ENCODE measurements at regions not wholly inside any gene's neighbourhood (a gene's known extent, or its start where the extent isn't known, plus 50 kb on each side); places are given as distances from the start of the nearest gene placed in this dataset.

GRCh38 chr22:44625421-44625760 lies 76.6 kb upstream of the PRR5 start:
- H3K27ac ChIP-seq (ENCODE audit: low read depth in 1 of 2, low read length in 2 of 2), result no peak overlapping the region
- no peak for DNase-seq
- WGBS, 2 donors, result 78 to 81% methylated on average over 7 of the region's 7 CpGs
- intact Hi-C loops (cut with DNase I), result loop anchor here (2.0 to 5.0 kb wide), 2 partner anchors 545 to 1238 kb away; no protein-coding TSS in a partner anchor
- H3K36me3 ChIP-seq (ENCODE audit: control insufficient read depth in 1 of 2, insufficient read depth in 2 of 2, low read length in 1 of 2), result no peaks in the 10 kb centered on the region
- H3K4me3 ChIP-seq (ENCODE audit: low read length in 2 of 2), result no peak overlapping the region
- no peak for ATAC-seq (ENCODE audit: low FRiP score)
- no peaks in the 10 kb centered on the region for H3K9me3 ChIP-seq (ENCODE audit: control insufficient read depth, low read length)
- H3K4me1 ChIP-seq (ENCODE audit: control insufficient read depth in 1 of 2, insufficient read depth in 2 of 2, low read length in 2 of 2), result no peaks in the 10 kb centered on the region
- no peaks in the 10 kb centered on the region for H3K27me3 ChIP-seq (ENCODE audit: control insufficient read depth in 1 of 2, insufficient read depth in 2 of 2, low read length in 1 of 2)

DNA sequence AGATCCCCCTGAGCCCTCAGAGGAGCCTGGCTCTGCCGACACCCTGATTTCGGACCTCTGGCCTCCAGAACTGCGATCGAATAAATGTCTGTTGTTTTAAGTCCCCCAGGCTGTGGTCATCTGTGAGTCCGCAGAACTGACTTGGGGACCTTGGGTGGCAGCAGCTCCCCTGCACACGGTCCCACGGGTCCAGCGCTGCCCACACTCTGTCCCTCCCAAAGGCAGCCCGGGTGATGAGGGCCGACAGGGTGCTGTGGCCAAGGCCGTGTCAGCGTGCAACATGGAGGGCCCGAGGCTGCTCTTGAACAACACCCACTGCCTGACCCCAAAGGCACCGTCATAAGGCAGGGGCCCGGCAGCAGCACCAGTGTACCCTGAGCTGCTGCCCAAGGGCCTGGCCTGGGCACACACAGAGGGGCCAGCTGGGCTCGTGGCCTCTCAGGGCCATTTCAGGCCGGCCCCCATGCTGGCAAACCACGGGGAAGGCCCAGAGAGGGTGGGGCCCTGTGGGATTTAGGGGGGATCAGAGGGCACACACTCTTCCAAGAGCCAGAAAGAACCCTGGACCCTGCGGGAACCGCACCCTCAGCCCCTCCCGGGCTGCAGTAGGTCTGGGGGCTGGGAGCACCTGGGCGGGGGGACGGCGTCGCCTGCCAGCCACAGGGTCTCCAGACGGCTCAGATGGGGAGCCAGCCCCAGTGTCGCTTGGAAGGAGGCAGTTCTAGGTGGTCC lies 77.1 kb upstream of the PRR5 start:
- Histone ChIP-seq H3K27me3 (ENCODE audit: control insufficient read depth in 1 of 2, insufficient read depth in 2 of 2, low read length in 1 of 2) (no peaks in the 10 kb centered on the region), H3K9me3 (ENCODE audit: control insufficient read depth, low read length) (no peaks in the 10 kb centered on the region), H3K4me3 (ENCODE audit: low read length in 2 of 2) (no peak overlapping the region), H3K36me3 (ENCODE audit: control insufficient read depth in 1 of 2, insufficient read depth in 2 of 2, low read length in 1 of 2) (no peaks in the 10 kb centered on the region), H3K4me1 (ENCODE audit: control insufficient read depth in 1 of 2, insufficient read depth in 2 of 2, low read length in 2 of 2) (no peaks in the 10 kb centered on the region), H3K27ac (ENCODE audit: low read depth in 1 of 2, low read length in 2 of 2) (no peak overlapping the region)
- DNase-seq (peak in 1 of 2 donors; percentile 72), ATAC-seq (ENCODE audit: low FRiP score) (no peak)
- intact Hi-C loops (cut with DNase I), result loop anchor here (2.0 to 5.0 kb wide), 2 partner anchors 544 to 1238 kb away; no protein-coding TSS in a partner anchor
- 80 to 83% methylated on average over 27 of the region's 27 CpGs for WGBS, 2 donors

GRCh38 chr22:44623771-44624510 lies 78.1 kb upstream of the PRR5 start:
- intact Hi-C loops (cut with DNase I), result loop anchor here in 1 of 2 donors (2.0 kb wide), 1 partner anchor 543 kb away; no protein-coding TSS in a partner anchor
- ATAC-seq (ENCODE audit: low FRiP score) (no peak), DNase-seq (peak in 1 of 2 donors; percentile 62)
- H3K36me3 ChIP-seq (ENCODE audit: control insufficient read depth in 1 of 2, insufficient read depth in 2 of 2, low read length in 1 of 2), result no peaks in the 10 kb centered on the region
- H3K27me3 ChIP-seq (ENCODE audit: control insufficient read depth in 1 of 2, insufficient read depth in 2 of 2, low read length in 1 of 2), result no peaks in the 10 kb centered on the region
- H3K4me1 ChIP-seq (ENCODE audit: control insufficient read depth in 1 of 2, insufficient read depth in 2 of 2, low read length in 2 of 2), result no peaks in the 10 kb centered on the region
- no peaks in the 10 kb centered on the region for H3K9me3 ChIP-seq (ENCODE audit: control insufficient read depth, low read length)
- WGBS, 2 donors, result 45 to 46% methylated on average over 24 of the region's 24 CpGs
- H3K27ac ChIP-seq (ENCODE audit: low read depth in 1 of 2, low read length in 2 of 2), result no peak overlapping the region
- H3K4me3 ChIP-seq (ENCODE audit: low read length in 2 of 2), result no peak overlapping the region

DNA sequence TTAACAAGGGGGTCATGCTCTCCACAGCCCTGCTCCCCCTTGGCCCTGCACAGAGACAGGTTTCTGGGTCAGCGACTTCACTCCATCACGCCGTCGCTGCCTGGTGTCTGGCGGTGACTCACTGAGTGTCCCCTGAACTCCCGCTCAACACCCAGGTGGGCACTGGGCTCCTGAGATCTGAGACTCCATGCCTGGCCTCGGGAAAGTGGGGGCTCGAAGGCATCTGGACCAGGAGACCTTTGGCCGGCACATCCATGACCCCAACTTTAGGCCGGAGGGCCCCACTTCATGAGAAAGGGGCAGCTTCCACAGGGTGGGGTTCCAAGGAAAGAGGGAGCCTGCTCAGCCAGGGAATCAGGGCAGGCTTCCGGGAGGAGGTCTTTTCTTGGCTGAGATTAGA lies 79.3 kb upstream of the PRR5 start:
- Histone ChIP-seq H3K27ac (ENCODE audit: low read depth in 1 of 2, low read length in 2 of 2) (no peak overlapping the region), H3K4me1 (ENCODE audit: control insufficient read depth in 1 of 2, insufficient read depth in 2 of 2, low read length in 2 of 2) (no peaks in the 10 kb centered on the region), H3K27me3 (ENCODE audit: control insufficient read depth in 1 of 2, insufficient read depth in 2 of 2, low read length in 1 of 2) (no peaks in the 10 kb centered on the region), H3K9me3 (ENCODE audit: control insufficient read depth, low read length) (no peaks in the 10 kb centered on the region), H3K4me3 (ENCODE audit: low read length in 2 of 2) (no peak overlapping the region), H3K36me3 (ENCODE audit: control insufficient read depth in 1 of 2, insufficient read depth in 2 of 2, low read length in 1 of 2) (no peaks in the 10 kb centered on the region)
- ATAC-seq (ENCODE audit: low FRiP score) (no peak), DNase-seq (peak in 1 of 2 donors; percentile 60)
- 65 to 71% methylated on average over 11 of the region's 11 CpGs for WGBS, 2 donors
- intact Hi-C loops (cut with DNase I), result no loop called here

GRCh38 chr22:44622147-44622427 lies 79.9 kb upstream of the PRR5 start:
- H3K27me3 ChIP-seq (ENCODE audit: control insufficient read depth in 1 of 2, insufficient read depth in 2 of 2, low read length in 1 of 2), result no peaks in the 10 kb centered on the region
- WGBS, 2 donors, result 17 to 28% methylated on average over 4 to 8 of the region's 8 CpGs

DNA sequence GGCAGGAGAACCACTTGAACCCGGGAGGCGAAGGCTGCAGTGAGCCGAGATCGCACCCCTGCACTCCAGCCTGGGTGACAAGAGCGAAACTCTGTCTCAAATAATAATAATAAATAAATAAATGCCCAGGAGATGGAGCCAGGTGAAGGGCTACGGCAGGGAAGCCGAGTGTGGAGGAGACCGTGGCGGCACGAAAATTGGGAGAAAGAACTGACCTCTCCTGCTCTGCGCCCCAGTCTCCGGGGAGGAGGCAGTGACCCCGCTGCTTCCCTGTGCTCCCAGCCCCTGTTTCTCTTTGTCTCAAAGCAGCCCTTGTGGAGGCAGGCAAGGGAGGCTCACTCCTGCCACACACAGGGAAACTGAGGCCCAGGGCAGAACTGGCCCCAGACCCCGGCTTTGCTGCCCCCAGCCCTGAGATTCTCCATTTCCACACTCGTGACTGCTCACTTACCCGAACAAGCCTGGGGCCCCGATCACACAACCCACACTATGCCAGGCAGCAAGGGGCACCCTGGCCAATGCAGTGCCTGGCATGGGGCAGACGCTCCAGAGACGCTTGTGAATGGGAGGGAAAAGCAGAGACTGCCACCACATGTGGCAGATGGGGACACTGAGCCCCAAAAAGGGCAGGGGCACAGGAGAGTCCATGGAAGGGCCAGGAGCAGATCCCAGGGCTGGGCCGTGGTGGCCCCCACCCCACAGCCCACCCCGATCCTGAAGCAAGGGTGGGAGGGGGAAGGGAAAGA lies 80.4 kb upstream of the PRR5 start:
- H3K27me3 ChIP-seq (ENCODE audit: control insufficient read depth in 1 of 2, insufficient read depth in 2 of 2, low read length in 1 of 2), result no peaks in the 10 kb centered on the region
- intact Hi-C loops (cut with DNase I), result no loop called here
- no peak overlapping the region for H3K4me3 ChIP-seq (ENCODE audit: low read length in 2 of 2)
- DNase-seq, result peak in 1 of 2 donors; percentile 49
- 79 to 81% methylated on average over 20 to 21 of the region's 21 CpGs for WGBS, 2 donors
- H3K9me3 ChIP-seq (ENCODE audit: control insufficient read depth, low read length), result no peaks in the 10 kb centered on the region
- H3K36me3 ChIP-seq (ENCODE audit: control insufficient read depth in 1 of 2, insufficient read depth in 2 of 2, low read length in 1 of 2), result no peaks in the 10 kb centered on the region
- H3K27ac ChIP-seq (ENCODE audit: low read depth in 1 of 2, low read length in 2 of 2), result no peak overlapping the region
- no peak for ATAC-seq (ENCODE audit: low FRiP score)
- no peaks in the 10 kb centered on the region for H3K4me1 ChIP-seq (ENCODE audit: control insufficient read depth in 1 of 2, insufficient read depth in 2 of 2, low read length in 2 of 2)

More at GRCh38 chr22:44622147-44622427, 79.9 kb upstream of the PRR5 start:
- DNase-seq (peak in 1 of 2 donors; percentile 63), ATAC-seq (ENCODE audit: low FRiP score) (no peak)
- H3K36me3 ChIP-seq (ENCODE audit: control insufficient read depth in 1 of 2, insufficient read depth in 2 of 2, low read length in 1 of 2), result no peaks in the 10 kb centered on the region
- intact Hi-C loops (cut with DNase I), result no loop called here
- H3K4me3 ChIP-seq (ENCODE audit: low read length in 2 of 2), result no peak overlapping the region
- no peaks in the 10 kb centered on the region for H3K4me1 ChIP-seq (ENCODE audit: control insufficient read depth in 1 of 2, insufficient read depth in 2 of 2, low read length in 2 of 2)
- H3K27ac ChIP-seq (ENCODE audit: low read depth in 1 of 2, low read length in 2 of 2), result no peak overlapping the region
- no peaks in the 10 kb centered on the region for H3K9me3 ChIP-seq (ENCODE audit: control insufficient read depth, low read length)

- Histone ChIP-seq H3K36me3 (ENCODE audit: control insufficient read depth in 1 of 2, insufficient read depth in 2 of 2, low read length in 1 of 2) (no peaks in the 10 kb centered on the region), H3K4me1 (ENCODE audit: control insufficient read depth in 1 of 2, insufficient read depth in 2 of 2, low read length in 2 of 2) (no peaks in the 10 kb centered on the region), H3K9me3 (ENCODE audit: control insufficient read depth, low read length) (no peaks in the 10 kb centered on the region), H3K4me3 (ENCODE audit: low read length in 2 of 2) (no peak overlapping the region), H3K27ac (ENCODE audit: low read depth in 1 of 2, low read length in 2 of 2) (no peak overlapping the region), H3K27me3 (ENCODE audit: control insufficient read depth in 1 of 2, insufficient read depth in 2 of 2, low read length in 1 of 2) (no peaks in the 10 kb centered on the region)
- WGBS, 2 donors, result 63 to 71% methylated on average over 13 of the region's 13 CpGs
- no peak for DNase-seq
- intact Hi-C loops (cut with DNase I), result no loop called here
- ATAC-seq (ENCODE audit: low FRiP score), result no peak
These were observed 81.2 kb upstream of the PRR5 start for GRCh38 chr22:44620841-44621257.

DNA sequence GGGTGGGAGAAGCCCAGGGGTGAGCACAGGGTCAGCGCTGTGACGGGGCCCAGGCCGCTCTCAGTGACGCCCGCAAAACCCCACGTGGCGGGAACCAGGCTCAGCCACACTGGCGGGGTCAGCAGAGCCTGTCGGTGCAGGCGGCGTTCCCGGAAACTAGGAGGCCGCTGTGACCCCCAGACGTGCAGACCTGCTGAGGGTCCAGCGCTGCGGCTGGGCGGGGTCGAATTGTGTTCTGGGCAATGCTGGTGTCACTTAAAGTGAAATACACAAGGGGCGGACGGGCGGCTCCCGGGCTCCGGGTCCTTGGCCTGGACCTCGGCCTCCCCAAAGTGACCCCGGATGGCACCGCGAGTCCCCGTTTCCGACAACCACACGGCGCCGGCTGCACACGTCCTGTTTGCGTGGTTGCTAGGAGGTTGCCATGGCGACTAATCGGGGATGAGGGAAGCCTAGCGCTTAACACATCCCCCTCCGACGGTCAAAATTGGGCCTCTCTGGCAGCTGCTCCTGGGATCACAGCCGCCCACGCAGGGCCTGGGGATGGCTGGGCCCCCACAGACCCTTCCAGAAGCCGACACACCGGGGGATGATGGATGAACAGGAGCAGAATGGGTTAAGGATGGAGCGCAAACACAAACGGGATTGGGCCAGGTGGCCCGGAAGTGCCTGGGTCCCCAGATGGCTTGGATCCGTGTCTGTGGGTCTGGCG lies 81.7 kb upstream of the PRR5 start:
- Histone ChIP-seq H3K9me3 (ENCODE audit: control insufficient read depth, low read length) (no peaks in the 10 kb centered on the region), H3K27me3 (ENCODE audit: control insufficient read depth in 1 of 2, insufficient read depth in 2 of 2, low read length in 1 of 2) (no peaks in the 10 kb centered on the region), H3K4me3 (ENCODE audit: low read length in 2 of 2) (no peak overlapping the region), H3K4me1 (ENCODE audit: control insufficient read depth in 1 of 2, insufficient read depth in 2 of 2, low read length in 2 of 2) (no peaks in the 10 kb centered on the region), H3K36me3 (ENCODE audit: control insufficient read depth in 1 of 2, insufficient read depth in 2 of 2, low read length in 1 of 2) (no peaks in the 10 kb centered on the region), H3K27ac (ENCODE audit: low read depth in 1 of 2, low read length in 2 of 2) (no peak overlapping the region)
- peak; percentile 78 to 89 for DNase-seq
- WGBS, 2 donors, result 9 to 12% methylated on average over 48 of the region's 48 CpGs
- intact Hi-C loops (cut with DNase I), result no loop called here
- peak; percentile 39 for ATAC-seq (ENCODE audit: low FRiP score)

Measured in aorta (tissue), 5 donors.